COR-L47 (cell line): ENCODE measurements at regions not wholly inside any gene's neighbourhood (a gene's known extent, or its start where the extent isn't known, plus 50 kb on each side); places are given as distances from the start of the nearest gene placed in this dataset.

Source experiments
- DNase-seq: peaks from one replicate; lab custom pipeline; 2025; lab: John Stamatoyannopoulos, UW

DNA sequence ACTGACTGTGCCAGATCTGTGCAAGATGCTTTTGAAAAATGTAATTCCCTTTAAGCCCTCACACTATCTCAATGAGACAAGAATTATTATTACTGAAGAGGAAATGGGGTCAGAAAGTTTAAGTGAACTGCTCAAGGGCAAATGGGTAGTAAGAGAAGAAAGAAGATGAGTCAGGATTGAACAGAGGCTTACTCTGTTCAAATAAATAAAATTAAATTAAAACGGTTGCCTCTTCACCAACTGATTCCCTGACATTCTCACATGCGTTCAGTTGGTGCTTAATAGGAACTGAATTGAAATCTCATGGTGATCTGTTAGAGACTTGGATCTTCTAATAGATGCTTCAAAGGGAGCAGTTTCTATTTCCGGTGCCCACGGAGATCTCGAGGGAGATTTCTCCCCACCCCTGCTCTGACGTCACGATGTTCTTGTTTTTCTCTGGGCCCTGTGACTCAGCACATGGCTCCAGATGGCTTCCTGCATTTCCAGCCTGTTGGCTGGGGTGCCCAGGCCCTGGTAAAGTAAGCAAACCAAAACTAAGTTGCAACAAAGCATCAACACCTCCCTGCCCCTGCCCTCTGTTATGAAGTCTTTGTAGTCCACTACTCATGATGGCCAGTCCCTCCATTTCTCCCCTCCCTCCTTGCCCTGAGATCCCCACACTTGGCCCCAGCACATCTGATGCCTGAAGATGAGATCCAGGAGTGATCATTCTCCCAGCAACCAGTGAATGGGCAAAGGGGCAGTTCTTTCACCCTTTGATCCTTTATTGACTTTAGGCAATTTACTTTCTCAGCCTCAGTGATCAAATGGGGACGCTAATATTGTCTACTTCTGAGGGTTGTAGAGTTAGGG, 106.1 kb upstream of the CPEB4 start:
- DNase-seq = no peak

DNA sequence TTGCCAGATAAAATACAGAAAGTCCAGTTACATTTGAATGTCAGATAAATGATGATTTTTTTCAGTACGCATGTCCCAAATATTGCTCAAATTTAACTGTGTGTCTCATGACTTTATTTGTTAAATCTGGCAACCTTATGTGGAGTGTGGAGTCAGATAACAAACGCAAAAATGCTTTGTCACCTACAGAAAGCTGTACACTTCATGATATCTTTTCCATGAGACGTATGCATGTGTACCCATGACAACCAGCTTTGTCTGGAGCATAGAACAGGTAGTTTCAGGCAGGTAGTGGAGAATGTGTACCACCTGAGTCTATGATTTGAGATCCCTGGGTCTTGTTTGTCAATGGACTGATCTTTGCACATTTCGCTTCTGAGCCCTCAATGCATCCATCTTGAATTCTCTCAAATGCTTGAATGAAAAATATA, 105.5 kb upstream of the CPEB4 start:
- no peak for DNase-seq

DNA sequence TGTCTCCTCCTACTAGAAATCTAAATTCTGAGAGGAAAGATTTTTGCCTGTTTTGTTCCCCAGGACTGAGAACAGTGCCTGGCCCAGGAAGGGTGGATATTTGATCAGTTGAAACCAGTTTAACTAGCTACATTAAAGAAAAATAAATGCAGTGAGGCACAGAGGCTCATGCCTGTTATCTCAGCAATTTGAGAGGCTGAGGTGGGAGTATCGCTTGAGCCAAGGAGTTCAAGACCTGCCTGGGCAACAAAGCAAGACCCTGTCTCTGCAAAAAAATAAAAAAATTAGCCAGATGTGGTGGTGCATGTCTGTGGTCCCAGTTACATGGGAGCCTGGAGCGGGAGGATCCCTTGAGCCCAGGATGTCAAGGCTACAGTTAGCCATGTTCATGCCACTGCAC, 104.8 kb upstream of the CPEB4 start:
- DNase-seq = no peak

DNA sequence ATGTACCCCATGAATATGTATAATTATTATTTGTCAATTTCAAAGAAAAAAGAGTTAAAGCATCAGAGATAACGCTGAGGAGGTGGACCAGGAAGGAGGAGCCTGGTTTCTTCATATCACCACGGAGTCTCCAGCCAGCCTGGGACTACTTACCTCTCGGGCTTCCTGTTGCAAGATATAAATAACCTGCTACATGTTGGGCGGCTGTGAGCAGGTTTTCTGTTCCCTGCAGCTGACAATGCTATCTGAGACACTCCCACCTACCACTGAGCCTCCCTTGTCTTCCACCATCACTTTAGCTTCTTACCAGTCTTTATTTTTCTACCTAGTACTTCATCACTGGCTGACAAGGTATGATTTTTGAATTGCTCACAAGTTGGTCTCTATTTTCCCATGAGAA, 102.7 kb upstream of the CPEB4 start:
- DNase-seq = no peak

DNA sequence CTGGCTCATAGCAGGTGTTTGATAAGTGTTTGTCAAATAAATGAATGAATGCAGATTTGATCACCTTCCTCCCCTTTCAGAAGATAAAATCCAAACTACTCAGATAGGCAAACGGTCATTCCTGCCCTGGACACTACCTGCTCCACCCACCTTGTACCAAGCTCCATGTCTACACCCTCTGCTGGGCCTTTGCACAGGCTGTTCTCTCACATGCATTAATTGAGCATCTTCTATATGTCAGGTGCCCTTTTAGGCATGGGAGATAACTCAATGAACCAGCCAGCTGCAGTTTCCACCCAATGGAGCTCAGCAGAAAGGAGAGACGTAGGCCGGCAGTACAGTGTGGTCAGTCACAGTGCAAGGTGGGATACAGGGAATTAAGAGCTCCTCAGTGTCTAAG, 102.3 kb upstream of the CPEB4 start:
- no peak for DNase-seq

DNA sequence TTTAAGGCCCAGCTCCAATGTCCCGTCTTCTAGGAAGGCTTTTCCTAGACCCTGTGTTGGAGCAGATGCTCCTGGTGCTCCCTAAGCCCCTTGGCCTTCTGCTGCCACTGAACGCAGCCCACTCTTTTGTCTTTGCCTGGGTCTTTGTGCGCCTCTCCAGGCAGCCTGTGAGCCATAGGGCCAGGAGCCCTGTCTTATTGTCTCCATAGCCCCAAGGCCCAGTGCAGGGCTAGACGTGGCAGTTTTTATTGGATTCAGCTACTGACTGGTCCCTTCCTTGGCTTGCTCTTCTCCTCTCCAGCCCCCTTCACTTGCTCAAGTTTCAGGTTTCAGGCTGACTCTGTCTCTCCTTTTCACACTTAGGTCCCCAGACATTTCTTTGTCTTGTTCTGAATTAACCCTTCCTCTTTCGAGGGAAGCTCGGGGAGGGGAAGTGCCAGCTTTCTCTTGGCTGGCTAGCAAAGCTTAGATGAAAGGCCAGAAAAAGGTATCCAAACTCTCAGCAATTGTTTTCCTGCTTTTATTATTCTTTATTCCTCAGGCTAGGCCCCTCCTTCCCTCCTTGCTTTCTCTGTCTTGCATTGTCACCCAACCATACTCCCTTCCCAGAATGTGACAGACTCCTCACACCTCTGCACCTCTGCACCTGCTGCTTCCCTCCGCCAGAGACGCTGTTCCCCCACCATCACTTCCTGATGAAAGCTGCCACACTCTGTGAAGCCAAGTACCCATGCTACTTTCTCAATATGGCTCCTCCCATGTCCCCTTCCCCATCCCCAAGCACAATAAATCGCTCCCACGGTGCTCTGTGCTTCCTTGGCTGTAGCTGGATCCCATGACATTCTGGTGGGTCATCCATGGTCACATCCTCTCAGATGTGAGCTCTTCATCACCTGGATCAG, 101.6 kb upstream of the CPEB4 start:
- no peak for DNase-seq

DNA sequence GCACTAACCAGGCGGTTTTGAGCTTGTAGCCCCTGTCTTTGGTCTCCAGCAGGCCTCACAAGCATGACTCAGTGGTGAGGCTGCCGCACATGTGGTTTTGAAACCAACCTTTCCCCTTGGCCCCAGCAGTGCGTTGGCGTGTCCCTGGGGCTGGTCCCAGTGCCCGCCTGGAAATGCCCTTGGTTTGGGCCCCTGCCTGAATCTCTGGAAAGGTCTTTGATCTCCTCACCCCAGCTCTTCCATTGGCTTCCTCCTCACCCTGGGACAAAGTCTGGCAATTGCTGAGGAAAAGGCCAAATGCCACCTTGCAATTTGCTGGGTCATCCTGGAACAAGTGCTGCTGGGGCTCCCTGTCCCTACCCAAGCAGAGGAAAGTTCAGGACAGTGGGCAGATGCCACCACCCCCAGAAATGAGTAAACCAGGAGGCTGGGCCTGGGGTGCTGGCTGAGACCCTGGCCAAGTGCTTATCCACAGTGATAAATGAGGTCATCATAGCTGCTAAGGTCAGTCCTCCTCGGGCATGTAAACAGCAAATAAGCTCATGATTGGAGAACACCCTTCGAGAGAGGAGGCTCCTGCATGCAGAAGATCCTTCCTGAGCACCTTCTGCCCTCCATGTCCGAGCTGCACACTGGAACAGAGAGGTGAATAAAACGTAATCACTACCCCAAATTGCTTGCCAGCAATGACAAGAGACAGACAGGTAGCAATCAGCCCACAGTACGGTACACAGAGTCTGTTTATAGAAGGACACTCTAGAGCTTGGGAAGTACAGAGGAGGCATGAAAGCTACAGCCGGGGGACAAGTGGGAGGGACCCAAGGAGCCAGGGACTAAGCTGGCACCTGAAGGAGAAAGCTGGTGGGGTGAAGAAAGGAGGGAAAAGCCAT, 98.9 kb upstream of the CPEB4 start:
- no peak for DNase-seq

DNA sequence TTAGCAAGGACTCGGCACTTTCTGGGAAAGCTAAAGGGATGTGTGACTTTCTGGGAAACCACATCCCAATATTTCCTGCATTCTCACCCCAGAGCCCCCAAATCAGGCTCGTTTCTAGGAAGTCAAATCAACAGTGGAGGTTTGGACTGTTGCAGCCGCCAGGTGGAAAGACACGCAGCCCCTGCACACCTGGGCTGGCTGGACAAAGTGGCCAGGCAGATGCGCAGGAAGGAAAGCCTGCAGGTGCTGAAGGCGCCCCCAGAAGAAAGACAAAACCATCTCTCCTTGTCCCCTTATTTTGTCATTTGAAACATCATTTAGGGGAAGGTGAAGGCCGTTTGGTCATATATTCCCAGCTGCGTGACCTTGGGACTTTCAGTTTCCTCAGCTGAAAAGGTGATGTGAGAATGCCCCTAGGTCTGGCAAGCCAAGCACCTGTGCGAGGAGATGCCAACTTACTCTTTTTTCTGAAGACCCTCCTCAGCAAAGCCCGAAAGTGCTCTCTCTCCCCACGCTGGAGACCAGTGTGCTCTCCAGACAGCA, 97.9 kb upstream of the CPEB4 start:
- DNase-seq = no peak

DNA sequence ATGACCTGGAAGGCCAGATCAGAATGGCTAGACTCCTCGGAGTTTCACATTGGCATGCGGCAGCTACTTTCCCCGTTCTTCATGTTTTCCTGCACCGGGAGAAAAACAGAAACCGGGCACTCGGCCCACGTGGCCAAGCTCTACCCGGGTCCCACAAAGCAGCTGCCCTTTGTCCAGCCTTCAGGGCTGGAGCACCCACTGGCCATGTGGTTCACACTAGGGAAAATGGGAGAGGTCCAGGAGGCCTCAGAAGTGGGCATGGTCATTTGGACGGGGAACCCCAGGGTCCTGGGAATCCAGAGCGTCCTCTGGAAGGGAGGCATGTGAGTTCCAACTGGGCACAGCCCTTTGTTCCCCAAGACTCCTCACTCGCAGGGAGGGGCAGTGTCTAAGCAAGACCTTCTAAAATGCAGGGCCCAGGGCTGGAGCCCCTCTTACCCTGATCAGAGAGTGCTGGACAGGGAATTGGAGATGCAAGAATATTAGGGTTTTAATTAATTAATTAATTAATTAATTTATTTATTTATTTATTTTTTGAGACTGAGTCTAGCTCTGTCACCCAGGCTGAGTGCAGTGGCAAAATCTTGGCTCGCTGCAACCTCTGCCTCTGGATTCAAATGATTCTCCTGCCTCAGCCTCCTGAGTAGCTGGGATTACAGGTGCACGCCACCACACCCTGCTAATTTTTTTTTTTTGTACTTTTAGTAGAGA, 97.2 kb upstream of the CPEB4 start:
- DNase-seq = no peak

DNA sequence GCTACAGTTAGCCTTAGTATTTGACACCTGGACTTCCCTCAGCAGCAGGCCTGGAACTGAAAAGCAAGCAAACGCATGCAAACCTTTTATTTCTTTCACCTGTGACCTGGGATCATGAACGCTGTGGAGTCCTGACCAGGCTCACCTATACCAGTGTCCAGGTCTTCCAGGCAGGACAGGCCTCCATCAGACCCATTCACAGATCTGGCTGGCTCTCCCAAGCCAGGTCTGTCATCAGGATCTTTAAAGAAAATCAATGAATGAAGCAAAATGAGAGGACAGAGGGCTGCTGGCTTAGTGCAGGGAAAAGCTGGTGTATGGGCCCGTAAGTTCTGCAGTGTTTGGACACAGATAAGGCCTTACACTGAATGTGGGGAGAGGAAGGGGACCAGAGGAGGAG, 96.3 kb upstream of the CPEB4 start:
- DNase-seq = no peak

DNA sequence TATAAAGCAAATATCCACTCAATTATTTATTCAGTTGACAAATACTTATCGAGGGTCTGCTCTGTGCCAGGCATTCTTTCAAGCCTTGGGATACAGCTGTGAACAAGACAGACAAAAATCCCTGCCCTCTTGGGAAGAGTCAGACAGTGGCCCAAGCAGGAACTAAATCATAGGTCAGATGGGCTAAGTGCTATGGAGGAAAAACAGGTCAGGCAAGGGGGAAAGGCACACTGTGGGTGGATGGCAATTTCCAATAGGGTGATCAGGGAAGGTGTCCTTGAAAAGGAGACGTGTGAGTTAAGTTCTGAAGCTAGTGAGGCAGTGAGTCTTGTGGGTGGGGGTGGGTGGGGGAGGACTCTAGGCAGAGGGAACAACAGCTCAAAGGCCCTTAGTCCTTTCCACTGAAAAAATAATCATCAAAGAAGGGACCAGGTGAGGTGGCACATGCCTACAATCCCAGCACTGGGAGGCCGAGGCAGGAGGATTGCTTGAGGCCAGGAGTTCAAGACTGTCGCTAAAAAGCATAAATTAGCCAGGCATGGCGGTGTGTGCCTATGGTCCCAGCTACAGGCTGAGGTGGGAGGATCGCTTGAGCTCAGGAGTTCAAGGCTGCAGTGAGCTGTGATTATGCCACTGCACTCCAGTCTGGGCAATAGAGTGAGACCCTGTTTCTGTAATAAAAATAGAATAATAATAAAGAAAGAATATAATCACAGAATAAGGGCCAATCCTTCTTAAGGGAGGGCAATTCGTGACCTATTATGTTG, 95.2 kb upstream of the CPEB4 start:
- no peak for DNase-seq

DNA sequence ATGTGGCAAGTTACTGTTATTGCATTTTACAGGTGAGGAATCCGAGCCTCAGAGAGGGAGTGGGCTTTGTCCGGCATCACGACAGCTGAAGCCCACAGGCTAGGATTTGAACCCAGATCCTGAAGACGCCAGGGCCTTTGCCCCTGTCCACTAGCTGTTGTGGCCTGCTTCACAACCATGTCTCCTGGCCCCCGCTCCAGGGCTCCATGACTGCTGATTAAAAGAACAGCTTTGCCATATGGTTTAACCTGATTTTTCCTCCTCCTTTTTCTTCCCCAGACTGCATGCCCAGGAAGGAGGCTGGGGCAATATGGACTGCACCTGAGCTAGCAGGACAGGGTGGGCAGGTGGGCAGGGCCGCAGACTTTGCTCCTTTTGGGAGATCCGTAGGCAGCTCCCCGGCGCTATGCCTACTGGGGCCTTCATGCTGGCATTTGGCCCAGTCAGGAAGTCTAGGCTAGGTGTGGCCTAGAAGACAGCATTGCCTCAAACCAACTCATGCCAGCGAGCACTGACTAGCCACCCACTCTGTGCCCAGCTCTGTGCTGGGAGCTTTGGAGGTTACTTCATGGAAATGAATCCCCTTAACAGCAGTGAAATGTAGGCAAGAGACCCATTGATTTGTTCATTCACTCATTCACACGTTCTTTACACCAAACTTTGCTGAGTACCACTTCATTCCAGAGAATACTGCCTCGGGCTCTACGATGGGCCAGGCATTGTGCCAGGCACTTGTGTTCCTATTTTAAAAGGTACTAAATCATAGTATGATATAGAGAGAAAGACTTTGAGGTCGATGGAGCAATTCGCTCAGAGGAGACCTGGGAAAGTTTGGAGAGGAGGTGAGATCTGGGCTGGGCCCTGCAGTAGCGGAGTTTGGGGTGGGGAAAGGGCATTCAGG, 94.3 kb upstream of the CPEB4 start:
- no peak for DNase-seq

DNA sequence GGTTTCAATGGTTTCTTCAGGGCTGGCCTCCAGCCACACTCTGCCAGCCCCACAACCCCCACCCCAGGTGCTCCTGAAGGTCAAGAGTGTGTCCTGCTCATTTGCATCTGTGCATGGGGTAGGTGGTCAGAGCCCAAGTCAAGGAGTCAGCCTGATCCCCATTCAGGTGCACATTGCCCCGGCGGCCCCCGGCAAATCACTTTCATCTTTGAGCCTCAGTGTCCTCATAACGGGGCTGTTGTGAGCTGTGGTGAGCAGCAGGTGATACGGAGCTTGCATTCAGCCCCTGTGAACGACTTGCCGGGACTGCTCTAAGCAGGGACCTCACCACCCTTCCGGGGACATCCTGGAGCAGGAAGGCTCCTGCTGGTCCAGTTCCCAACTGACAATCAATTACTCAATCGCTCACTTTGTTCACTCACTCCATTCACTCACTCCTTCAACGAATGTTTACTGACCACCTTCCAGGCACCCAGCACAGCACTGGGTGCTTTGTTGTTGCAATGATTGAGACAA, 93.2 kb upstream of the CPEB4 start:
- DNase-seq = no peak

DNA sequence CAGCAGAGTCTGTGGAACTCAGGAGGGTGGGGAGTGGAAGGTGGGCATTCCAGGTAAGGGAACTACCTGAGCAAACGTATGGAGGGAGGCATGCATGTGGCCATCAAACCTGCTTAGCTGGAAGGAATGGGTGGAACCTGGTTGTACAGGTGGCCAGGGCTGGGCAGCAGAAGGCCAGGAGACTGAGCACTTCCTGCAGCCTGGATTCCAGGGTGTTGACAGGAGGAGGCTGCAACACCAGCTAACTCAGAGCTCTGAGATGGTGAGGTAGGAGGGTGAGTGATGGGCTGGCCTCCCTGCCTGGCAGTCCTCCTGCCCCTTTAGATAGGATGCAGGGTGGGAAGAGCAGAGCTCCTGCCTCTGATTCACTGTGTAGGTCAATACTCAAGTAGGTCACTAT, 92.5 kb upstream of the CPEB4 start:
- no peak for DNase-seq

DNA sequence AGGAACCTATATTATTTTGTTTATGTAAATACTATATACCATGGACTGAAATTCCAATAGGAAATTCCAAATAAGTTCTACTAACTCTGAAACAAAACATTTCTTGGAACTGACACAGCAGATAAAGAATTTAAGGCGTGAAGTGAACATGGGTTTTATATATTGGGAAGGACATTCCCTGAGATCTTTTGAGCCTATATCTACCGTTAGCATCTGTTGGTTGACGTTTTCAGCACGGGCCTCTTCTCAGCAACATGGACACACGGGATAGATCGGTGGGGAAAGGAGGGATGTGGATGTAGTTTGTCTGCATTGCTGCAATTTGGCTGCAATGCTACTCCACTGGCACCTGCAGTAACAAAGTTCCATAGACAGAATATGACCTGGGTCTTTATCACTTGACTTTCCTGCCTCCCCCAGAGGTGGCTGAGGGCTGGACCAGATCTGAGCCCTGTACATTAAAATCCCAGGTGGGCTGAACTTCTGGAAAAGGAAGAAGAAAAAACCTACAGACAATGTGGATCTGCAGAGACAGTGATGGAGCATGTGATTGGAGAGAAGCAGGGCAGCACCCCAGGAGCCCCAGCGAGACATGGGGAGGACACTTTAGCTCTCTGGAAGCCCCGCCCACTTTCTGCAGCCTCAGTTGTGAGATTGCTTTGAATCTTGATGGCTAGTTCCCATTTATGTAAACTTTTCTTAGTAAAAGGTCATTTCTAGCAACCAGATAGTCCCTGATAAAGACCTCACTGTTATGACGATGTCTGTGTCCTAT, 91.2 kb upstream of the CPEB4 start:
- no peak for DNase-seq

DNA sequence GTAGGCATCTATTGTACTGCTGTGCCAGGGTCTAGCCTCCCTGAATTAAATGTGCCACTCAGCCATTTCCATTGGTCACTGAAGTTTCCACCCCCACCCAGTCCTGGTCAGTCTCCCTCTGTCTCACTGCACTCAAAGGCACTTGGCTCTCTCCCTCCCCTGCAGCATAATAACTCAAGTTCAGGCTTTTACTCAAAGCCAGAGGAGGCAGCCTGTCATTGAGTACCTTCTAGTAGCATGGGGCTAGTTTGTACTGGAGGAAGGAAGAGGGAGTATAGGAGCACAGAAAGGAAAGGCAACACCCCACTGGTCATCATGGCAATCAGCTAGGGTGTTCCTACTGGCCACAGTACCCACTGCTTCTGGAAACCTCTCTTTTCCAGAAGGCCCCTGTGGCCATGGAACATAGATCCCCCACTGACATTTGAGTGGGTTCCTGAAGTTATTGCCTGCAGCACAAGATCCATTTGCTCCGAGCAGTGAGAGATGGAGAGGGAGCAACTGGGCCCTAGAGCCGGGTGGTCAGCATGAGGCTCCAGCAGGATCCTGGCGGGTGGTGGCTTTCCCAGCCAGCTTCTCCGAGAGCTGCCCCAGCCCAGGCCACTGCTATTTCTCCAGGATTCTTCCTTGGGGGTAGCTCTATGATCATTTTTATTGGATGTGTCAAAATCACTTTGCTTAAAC, 89.9 kb upstream of the CPEB4 start:
- DNase-seq = no peak

DNA sequence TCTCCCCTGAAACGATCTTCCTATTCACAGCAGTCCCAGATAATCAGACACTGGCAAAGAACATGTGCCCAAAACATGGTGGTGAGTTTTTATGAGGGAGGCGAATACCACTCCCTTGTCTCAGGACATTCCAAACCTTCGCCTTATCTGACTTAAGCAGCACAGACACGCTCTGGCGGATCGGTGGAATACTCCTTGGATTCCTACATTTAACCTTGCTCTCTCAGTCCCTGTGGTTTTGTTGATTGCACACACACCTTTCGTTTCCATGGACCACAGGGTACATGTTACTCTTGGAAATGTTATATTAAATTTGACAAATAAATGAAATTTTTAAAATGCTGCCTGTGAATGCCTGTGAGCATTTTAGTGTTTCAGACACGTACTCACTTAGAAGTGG, 87.8 kb upstream of the CPEB4 start:
- no peak for DNase-seq

DNA sequence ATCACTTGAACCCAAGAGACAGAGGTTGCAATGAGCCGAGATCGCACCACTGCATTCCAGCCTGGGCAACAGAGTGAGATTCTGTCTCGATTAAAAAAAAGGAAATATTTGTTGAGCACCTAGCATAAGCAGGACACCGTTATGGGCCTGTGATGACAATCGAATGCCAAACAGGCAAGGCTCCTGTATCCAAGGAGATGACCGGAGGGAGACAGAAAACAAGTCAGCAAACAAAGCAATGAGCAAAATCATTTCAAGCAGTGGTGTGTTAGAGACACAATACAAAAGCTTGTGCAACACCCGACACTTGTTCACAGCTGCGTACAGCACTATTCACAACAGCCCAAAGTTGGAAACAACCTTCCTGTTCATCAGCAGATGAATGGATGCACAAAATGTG, 87.1 kb upstream of the CPEB4 start:
- no peak for DNase-seq
